Ishikawa (cell line): ENCODE measurements at regions not wholly inside any gene's neighbourhood (a gene's known extent, or its start where the extent isn't known, plus 50 kb on each side); places are given as distances from the start of the nearest gene placed in this dataset.

ENCODE experiments used
- CEBPB ChIP-seq: IDR thresholded peaks from 2 replicates; pipeline ENCODE4 v1.6.1; 2012
- CREB1 ChIP-seq: IDR thresholded peaks from 2 replicates; pipeline ENCODE4 v1.6.1; 2012; ENCODE audit warnings: low read depth
- EGR1 ChIP-seq: IDR thresholded peaks from 2 replicates; pipeline ENCODE4 v1.6.1; 2012
- EP300 ChIP-seq: IDR thresholded peaks from 2 replicates; pipeline ENCODE4 v1.6.1; 2012; ENCODE audit warnings: borderline replicate concordance
- FOXM1 ChIP-seq: IDR thresholded peaks from 2 replicates; pipeline ENCODE4 v1.6.1; 2012; ENCODE audit warnings: low read depth, borderline replicate concordance
- MAX ChIP-seq: IDR thresholded peaks from 2 replicates; pipeline ENCODE4 v1.6.1; 2012
- NFIC ChIP-seq: IDR thresholded peaks from 2 replicates; pipeline ENCODE4 v1.6.1; 2012
- RAD21 ChIP-seq: IDR thresholded peaks from 2 replicates; pipeline ENCODE4 v1.6.1; 2012; ENCODE audit warnings: low read depth
- TAF1 ChIP-seq: IDR thresholded peaks from 2 replicates; pipeline ENCODE4 v1.6.1; 2012; ENCODE audit warnings: low read depth, mild to moderate bottlenecking
- TCF12 ChIP-seq: IDR thresholded peaks from 2 replicates; pipeline ENCODE4 v1.6.1; 2012; ENCODE audit warnings: low read depth
- TEAD4 ChIP-seq: IDR thresholded peaks from 2 replicates; pipeline ENCODE4 v1.6.1; 2012
- USF1 ChIP-seq: IDR thresholded peaks from 2 replicates; pipeline ENCODE4 v1.6.1; 2012
- YY1 ChIP-seq: IDR thresholded peaks from 2 replicates; pipeline ENCODE4 v1.6.1; 2012; ENCODE audit warnings: low read depth
- ZBTB7A ChIP-seq: IDR thresholded peaks from 2 replicates; pipeline ENCODE4 v1.6.1; 2012; ENCODE audit warnings: low read depth
- TF ChIP-seq, protein P1 (sequence below): IDR thresholded peaks from 2 replicates; pipeline ENCODE4 v1.6.1; 2012; ENCODE audit warnings: low read depth, mild to moderate bottlenecking

DNA sequence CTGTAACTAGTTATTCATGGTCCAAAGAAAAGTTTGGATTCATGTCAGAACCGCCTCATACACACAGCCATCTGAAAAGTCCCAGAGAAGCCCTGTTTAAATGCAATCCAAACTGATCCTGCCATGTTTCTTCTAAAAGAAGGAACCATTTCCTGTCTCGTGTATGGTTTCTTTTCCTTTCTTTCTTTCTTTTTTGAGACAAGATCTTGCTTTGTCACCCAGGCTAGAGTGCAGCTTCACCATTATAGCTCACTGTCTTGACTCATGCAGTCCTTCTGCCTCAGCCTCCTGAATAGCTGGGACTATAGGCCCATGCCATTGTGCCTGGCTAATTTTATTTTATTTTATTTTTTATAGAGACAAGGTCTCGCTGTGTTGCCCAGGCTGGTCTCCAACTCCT, 77.4 kb upstream of the NSMCE3 start:
- no peak for TF ChIP-seq TAF1
- no peak for TF ChIP-seq NFIC
- TF ChIP-seq EP300, result no peak
- TF ChIP-seq CREB1, result no peak
- TF ChIP-seq FOXM1, result no peak
- no peak for TF ChIP-seq YY1
- TF ChIP-seq EGR1, result no peak
- TF ChIP-seq, protein P1, sequence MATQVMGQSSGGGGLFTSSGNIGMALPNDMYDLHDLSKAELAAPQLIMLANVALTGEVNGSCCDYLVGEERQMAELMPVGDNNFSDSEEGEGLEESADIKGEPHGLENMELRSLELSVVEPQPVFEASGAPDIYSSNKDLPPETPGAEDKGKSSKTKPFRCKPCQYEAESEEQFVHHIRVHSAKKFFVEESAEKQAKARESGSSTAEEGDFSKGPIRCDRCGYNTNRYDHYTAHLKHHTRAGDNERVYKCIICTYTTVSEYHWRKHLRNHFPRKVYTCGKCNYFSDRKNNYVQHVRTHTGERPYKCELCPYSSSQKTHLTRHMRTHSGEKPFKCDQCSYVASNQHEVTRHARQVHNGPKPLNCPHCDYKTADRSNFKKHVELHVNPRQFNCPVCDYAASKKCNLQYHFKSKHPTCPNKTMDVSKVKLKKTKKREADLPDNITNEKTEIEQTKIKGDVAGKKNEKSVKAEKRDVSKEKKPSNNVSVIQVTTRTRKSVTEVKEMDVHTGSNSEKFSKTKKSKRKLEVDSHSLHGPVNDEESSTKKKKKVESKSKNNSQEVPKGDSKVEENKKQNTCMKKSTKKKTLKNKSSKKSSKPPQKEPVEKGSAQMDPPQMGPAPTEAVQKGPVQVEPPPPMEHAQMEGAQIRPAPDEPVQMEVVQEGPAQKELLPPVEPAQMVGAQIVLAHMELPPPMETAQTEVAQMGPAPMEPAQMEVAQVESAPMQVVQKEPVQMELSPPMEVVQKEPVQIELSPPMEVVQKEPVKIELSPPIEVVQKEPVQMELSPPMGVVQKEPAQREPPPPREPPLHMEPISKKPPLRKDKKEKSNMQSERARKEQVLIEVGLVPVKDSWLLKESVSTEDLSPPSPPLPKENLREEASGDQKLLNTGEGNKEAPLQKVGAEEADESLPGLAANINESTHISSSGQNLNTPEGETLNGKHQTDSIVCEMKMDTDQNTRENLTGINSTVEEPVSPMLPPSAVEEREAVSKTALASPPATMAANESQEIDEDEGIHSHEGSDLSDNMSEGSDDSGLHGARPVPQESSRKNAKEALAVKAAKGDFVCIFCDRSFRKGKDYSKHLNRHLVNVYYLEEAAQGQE, result no peak
- no peak for TF ChIP-seq USF1
- no peak for TF ChIP-seq MAX
- no peak for TF ChIP-seq ZBTB7A
- no peak for TF ChIP-seq RAD21
- TF ChIP-seq TEAD4, result no peak

DNA sequence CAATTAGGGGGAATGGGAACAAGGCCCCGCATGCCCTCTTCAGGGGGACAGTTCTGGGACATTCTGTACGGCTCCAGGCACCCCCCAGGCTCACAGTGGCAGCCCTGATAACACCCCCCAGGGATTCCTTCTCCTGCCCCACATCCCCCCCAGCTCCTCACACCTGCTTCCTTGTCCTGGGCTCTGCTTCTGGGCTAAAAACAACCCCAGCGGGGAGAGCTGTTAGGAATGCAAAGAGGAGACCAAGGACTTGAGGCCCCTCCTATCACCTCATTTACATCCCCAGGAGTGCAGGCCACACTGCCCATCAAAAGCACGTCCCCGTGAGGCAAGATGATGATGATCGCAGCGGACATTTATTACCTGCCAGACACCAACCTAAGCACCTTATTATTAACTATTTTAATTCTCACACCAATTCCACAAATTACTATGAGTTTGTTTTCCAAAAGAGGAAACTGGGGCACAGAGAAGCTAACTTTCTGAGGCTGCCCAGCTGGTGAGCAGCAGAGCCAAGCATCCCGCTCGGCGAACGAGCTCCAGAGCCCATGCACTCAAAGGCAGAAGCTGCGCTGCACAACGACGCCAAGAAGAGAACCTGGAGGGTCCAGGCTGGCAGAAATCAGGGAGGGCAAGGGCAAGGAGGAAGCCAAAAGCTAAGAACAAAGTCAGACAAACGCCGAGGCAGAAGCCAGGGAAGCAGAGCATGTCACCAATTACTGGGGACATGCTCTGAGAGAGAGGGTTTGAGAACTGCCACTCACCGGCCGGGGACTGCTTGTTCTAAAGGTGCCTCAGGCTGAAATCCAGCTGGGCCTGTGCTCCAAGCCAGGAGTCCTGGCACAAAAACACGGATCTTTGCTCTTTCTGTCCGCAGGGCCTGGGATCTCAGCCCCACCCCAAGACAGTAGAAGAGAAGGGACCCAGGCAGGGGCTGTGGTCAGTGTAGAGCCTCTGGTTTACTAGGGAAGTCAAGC, 76.2 kb upstream of the NSMCE3 start:
- TF ChIP-seq EGR1 (no peak), EP300 (no peak), TEAD4 (no peak), USF1 (no peak), CREB1 (no peak), FOXM1 (no peak), CEBPB (no peak), MAX (no peak), YY1 (no peak), NFIC (no peak), TCF12 (no peak)
- TF ChIP-seq, protein P1, result no peak

- no peak for TF ChIP-seq CEBPB
- TF ChIP-seq TCF12, result no peak
- TF ChIP-seq NFIC, result no peak
- no peak for TF ChIP-seq YY1
Observed at GRCh38 chr15:29344474-29344873, 74.9 kb upstream of the NSMCE3 start.

- TF ChIP-seq USF1, result no peak
- no peak for TF ChIP-seq TCF12
- TF ChIP-seq TEAD4, result no peak
- TF ChIP-seq CREB1, result no peak
- no peak for TF ChIP-seq NFIC
- no peak for TF ChIP-seq CEBPB
- no peak for TF ChIP-seq YY1
- no peak for TF ChIP-seq EGR1
- TF ChIP-seq, protein P1, result no peak
- no peak for TF ChIP-seq ZBTB7A
- TF ChIP-seq TAF1, result no peak
- TF ChIP-seq EP300, result no peak
- TF ChIP-seq FOXM1, result no peak
- TF ChIP-seq RAD21, result no peak
- no peak for TF ChIP-seq MAX
Observed at GRCh38 chr15:29343229-29343628, 73.6 kb upstream of the NSMCE3 start.
